ENCODE measurements at regions not wholly inside any gene's neighbourhood (a gene's known extent, or its start where the extent isn't known, plus 50 kb on each side); places are given as distances from the start of the nearest gene placed in this dataset.

DNA sequence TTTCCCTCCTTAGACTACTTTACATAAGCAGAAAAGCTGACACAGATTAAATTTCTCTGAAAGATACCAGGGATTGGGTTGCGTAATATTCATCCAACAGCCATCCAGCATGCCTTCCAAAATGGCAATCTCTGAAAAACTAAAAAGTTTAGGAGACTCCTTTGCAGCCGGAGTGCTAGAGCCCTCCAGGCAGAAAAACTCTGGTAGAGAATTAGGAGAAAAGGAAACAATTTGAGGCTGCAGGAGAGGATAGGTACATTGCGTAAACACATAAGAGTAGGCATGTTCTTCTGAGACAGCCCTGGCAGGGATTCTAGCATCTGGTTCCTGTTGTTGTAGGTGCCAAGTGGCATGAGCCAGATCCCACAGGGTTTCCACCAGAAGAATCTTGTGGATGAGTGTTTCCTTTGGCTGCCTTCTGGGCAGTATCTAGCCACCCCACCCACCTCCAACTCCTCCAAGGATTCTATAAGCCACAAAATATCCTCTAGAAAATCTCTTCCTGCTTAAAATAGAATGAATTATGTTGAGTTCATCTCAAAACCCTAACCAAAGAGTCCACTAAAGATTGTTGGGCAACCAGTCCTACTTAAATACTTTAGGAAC lies 402.4 kb downstream of the HGF start:
- Histone ChIP-seq H3K27me3 (ENCODE audit: control insufficient read depth, extremely low read depth, insufficient read depth, low read length) (no peaks in the 10 kb centered on the region), H2AFZ (ENCODE audit: control insufficient read depth, low read length) (peak overlapping the region; percentile 36), H3K4me2 (ENCODE audit: control insufficient read depth, extremely low read depth, insufficient read depth, low read depth, low read length) (no peak overlapping the region), H3K4me3 (ENCODE audit: control insufficient read depth in 2 of 3, extremely low read depth in 1 of 3, insufficient read depth in 2 of 3, low read depth in 1 of 3, low read length in 3 of 3) (no peak overlapping the region), H3K9me1 (ENCODE audit: control insufficient read depth, extremely low read depth, insufficient read depth, low read length) (no peaks in the 10 kb centered on the region), H3K4me1 (ENCODE audit: control insufficient read depth, extremely low read depth, insufficient read depth, low read length) (no peaks in the 10 kb centered on the region), H3K9ac (ENCODE audit: control insufficient read depth, extremely low read depth, insufficient read depth, low read length) (no peak overlapping the region), H4K20me1 (ENCODE audit: control insufficient read depth, extremely low read depth, insufficient read depth, low read length) (no peaks in the 10 kb centered on the region), H3K79me2 (ENCODE audit: control insufficient read depth, insufficient read depth, low read length) (no peaks in the 10 kb centered on the region), H3K36me3 (ENCODE audit: control insufficient read depth in 2 of 2, extremely low read depth in 1 of 2, insufficient read depth in 2 of 2, low read length in 2 of 2) (no peaks in the 10 kb centered on the region), H3K9me3 (ENCODE audit: control insufficient read depth, low read depth, low read length) (no peaks in the 10 kb centered on the region), H3K27ac (ENCODE audit: control insufficient read depth, insufficient read depth, low read length) (no peak overlapping the region)
- dilution Hi-C loops (cut with MboI; ENCODE audit: extremely low pct_ligation_motif_present, low sequenced_read_pairs): no loop called here
- TF ChIP-seq, protein P1, sequence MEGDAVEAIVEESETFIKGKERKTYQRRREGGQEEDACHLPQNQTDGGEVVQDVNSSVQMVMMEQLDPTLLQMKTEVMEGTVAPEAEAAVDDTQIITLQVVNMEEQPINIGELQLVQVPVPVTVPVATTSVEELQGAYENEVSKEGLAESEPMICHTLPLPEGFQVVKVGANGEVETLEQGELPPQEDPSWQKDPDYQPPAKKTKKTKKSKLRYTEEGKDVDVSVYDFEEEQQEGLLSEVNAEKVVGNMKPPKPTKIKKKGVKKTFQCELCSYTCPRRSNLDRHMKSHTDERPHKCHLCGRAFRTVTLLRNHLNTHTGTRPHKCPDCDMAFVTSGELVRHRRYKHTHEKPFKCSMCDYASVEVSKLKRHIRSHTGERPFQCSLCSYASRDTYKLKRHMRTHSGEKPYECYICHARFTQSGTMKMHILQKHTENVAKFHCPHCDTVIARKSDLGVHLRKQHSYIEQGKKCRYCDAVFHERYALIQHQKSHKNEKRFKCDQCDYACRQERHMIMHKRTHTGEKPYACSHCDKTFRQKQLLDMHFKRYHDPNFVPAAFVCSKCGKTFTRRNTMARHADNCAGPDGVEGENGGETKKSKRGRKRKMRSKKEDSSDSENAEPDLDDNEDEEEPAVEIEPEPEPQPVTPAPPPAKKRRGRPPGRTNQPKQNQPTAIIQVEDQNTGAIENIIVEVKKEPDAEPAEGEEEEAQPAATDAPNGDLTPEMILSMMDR (optimal IDR thresholded peaks at IDR 0.05 in 1 of 3, IDR thresholded peaks at IDR 0.05 in 1 of 3, conservative IDR thresholded peaks at IDR 0.05 in 1 of 3; ENCODE audit: extremely low read depth in 1 of 3, insufficient read depth in 2 of 3, low read length in 3 of 3): no peak
- TF ChIP-seq EZH2 (IDR thresholded peaks at IDR 0.05; ENCODE audit: low read length): no peak
- peak; percentile 76 for FAIRE-seq
- DNase-seq (ENCODE audit: low read depth, low spot score): no peak

DNA sequence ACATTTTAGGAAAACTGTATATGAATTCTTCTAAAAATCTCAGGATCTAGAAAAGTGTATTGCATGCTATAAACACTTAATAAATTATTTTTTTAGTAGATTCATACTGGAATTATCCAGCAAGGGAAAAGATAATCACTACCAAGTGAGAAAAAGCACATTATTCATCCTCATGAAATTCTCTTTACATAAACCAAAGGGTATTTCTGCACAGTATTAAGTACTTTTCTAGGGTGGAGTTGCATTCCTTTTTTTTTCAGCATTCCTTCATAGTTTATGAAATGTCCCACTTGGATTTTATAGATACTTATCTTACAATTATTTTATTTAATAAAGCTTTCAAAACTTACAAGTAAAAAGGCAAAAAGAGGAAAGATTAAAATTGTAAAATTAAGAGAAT lies 403.3 kb downstream of the HGF start:
- no peaks in the 10 kb centered on the region for H3K79me2 ChIP-seq (ENCODE audit: control insufficient read depth, insufficient read depth, low read length)
- no peaks in the 10 kb centered on the region for H3K27me3 ChIP-seq (ENCODE audit: control insufficient read depth, extremely low read depth, insufficient read depth, low read length)
- H3K36me3 ChIP-seq (ENCODE audit: control insufficient read depth in 2 of 2, extremely low read depth in 1 of 2, insufficient read depth in 2 of 2, low read length in 2 of 2): no peaks in the 10 kb centered on the region
- no peak overlapping the region for H2AFZ ChIP-seq (ENCODE audit: control insufficient read depth, low read length)
- H4K20me1 ChIP-seq (ENCODE audit: control insufficient read depth, extremely low read depth, insufficient read depth, low read length): no peaks in the 10 kb centered on the region
- dilution Hi-C loops (cut with MboI; ENCODE audit: extremely low pct_ligation_motif_present, low sequenced_read_pairs): no loop called here
- H3K27ac ChIP-seq (ENCODE audit: control insufficient read depth, insufficient read depth, low read length): no peak overlapping the region
- H3K9me1 ChIP-seq (ENCODE audit: control insufficient read depth, extremely low read depth, insufficient read depth, low read length): no peaks in the 10 kb centered on the region
- FAIRE-seq: no peak
- no peak overlapping the region for H3K4me2 ChIP-seq (ENCODE audit: control insufficient read depth, extremely low read depth, insufficient read depth, low read depth, low read length)
- H3K4me1 ChIP-seq (ENCODE audit: control insufficient read depth, extremely low read depth, insufficient read depth, low read length): no peaks in the 10 kb centered on the region
- H3K4me3 ChIP-seq (ENCODE audit: control insufficient read depth in 2 of 3, extremely low read depth in 1 of 3, insufficient read depth in 2 of 3, low read depth in 1 of 3, low read length in 3 of 3): no peak overlapping the region
- H3K9ac ChIP-seq (ENCODE audit: control insufficient read depth, extremely low read depth, insufficient read depth, low read length): no peak overlapping the region
- TF ChIP-seq EZH2 (IDR thresholded peaks at IDR 0.05; ENCODE audit: low read length): no peak
- TF ChIP-seq, protein P1 (optimal IDR thresholded peaks at IDR 0.05 in 1 of 3, IDR thresholded peaks at IDR 0.05 in 1 of 3, conservative IDR thresholded peaks at IDR 0.05 in 1 of 3; ENCODE audit: extremely low read depth in 1 of 3, insufficient read depth in 2 of 3, low read length in 3 of 3): no peak
- no peak for DNase-seq (ENCODE audit: low read depth, low spot score)
- no peaks in the 10 kb centered on the region for H3K9me3 ChIP-seq (ENCODE audit: control insufficient read depth, low read depth, low read length)
